GM19372 (cell line): ENCODE measurements at regions not wholly inside any gene's neighbourhood (a gene's known extent, or its start where the extent isn't known, plus 50 kb on each side); places are given as distances from the start of the nearest gene placed in this dataset.

Source experiments
- ATAC-seq: cut with Tn5 transposase; IDR thresholded peaks from one replicate; pipeline ENCODE4 v1.9.1; 2021; ENCODE audit warnings: mild to moderate bottlenecking, low read depth, moderate library complexity; ENCODE audit not compliant: unreplicated experiment

- no peak for ATAC-seq
These were observed 67.2 kb upstream of the SNX9 start for GRCh38 chr6:157755746-157756411.

- no peak for ATAC-seq
These were observed 66.2 kb upstream of the SNX9 start for GRCh38 chr6:157756708-157757429.

- ATAC-seq = no peak
These were observed 65.3 kb upstream of the SNX9 start for GRCh38 chr6:157757430-157758403.

GRCh38 chr6:157758516-157759023, 64.5 kb upstream of the SNX9 start:
- no peak for ATAC-seq

GRCh38 chr6:157759028-157759427, 64.0 kb upstream of the SNX9 start:
- ATAC-seq = no peak

GRCh38 chr6:157760137-157760536, 62.9 kb upstream of the SNX9 start:
- no peak for ATAC-seq

- no peak for ATAC-seq
These were observed 62.3 kb upstream of the SNX9 start for GRCh38 chr6:157760589-157761330.

GRCh38 chr6:157761331-157761921, 61.6 kb upstream of the SNX9 start:
- ATAC-seq = peak; percentile 31

- ATAC-seq = no peak
These were observed 61.1 kb upstream of the SNX9 start for GRCh38 chr6:157761926-157762325.

GRCh38 chr6:157762636-157763035, 60.4 kb upstream of the SNX9 start:
- ATAC-seq = no peak

- ATAC-seq = no peak
These were observed 59.7 kb upstream of the SNX9 start for GRCh38 chr6:157763129-157763903.

- peak; percentile 6 for ATAC-seq
These were observed 59.2 kb upstream of the SNX9 start for GRCh38 chr6:157763904-157764177.

GRCh38 chr6:157764178-157765068, 58.6 kb upstream of the SNX9 start:
- peak; percentile 55 for ATAC-seq

GRCh38 chr6:157766901-157767774, 55.9 kb upstream of the SNX9 start:
- ATAC-seq = no peak

GRCh38 chr6:157767775-157768156, 55.3 kb upstream of the SNX9 start:
- no peak for ATAC-seq

GRCh38 chr6:157768304-157768703, 54.7 kb upstream of the SNX9 start:
- no peak for ATAC-seq

GRCh38 chr6:157768863-157769551, 54.0 kb upstream of the SNX9 start:
- ATAC-seq = no peak
